Stimulated activated CD8-positive, alpha-beta memory T cell treated with anti-CD3 and anti-CD28 coated beads, Interleukin-15, amount 100 ng/mL, for 48 hours (primary cell): ENCODE measurements at regions not wholly inside any gene's neighbourhood (a gene's known extent, or its start where the extent isn't known, plus 50 kb on each side); places are given as distances from the start of the nearest gene placed in this dataset.

Source experiments
- DNase-seq, 2 donors: peaks; one replicate each; pipeline ENCODE4 v3.0.0-alpha.2; 2020; ENCODE audit warnings: low read depth in 2 of 2

DNA sequence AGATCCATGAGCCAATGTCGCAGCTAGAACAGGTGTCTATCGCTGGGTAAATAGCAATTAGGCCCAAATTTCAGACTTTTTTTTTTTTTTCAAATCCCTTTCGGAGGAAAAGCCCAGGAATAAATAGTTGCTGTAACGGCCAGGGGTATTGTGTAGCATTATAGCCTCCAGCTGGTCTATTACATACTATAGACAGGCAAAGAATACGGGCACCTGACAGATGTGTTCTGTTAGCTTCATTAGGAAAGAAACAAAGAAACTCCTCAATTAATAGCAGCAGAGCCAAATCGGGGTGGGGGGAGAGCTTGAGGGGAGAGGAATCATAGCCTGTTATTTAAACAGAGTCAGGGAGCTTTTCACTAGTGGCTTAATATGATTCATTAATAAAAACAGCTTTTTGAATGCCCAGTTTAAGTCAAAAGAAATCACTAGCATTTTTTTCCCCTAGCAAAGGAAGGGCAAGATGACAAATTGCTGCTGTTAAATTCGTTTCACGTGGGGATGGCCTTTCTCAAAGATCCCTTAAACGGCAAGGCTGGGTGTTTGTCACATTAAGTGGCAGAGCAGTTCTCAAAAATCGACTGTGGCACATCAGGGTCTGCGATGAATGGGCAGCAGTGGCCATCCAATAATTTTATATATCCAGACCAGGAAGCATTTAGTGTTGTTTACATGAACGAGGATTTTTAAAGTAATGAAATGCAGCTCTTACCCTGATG lies 139.4 kb downstream of the ID4 start:
- no peak for DNase-seq

DNA sequence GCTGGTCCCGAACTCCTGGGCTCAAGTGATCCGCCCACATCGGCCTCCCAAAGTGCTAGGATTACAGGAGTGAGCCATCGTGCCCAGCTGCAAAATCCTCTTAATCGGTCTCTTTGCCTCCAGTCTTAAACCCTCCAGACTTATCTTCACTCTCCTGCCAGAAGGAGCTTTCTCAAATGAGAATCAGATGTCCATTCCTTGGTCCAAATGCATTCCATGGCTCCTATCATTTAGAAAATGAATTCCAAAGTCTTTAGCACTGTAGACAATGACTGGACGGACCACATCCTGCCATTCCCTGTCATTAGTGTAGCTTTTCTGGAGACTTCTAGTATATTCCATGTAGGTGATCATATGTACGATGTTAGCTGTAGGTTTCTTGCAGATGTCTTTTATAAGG lies 141.9 kb downstream of the ID4 start:
- DNase-seq = no peak

DNA sequence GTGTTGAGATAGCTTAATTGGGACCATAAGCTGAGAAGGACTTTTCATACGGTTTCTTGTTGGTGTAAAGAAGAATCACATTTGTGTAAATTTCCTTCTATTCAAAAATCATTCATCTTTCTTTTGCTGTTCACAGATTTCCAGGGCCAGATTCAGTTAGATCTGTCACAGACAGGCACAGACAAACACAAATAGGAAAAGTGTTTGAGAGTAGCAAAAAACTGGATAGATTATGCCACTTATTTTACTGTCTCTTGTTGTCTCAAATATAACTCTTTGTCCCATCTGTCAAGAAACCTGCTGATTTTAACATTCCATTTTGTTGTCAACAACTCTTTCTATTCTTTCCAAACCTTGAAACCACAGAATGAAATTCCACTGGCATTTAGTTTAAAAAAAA lies 142.8 kb downstream of the ID4 start:
- no peak for DNase-seq

DNA sequence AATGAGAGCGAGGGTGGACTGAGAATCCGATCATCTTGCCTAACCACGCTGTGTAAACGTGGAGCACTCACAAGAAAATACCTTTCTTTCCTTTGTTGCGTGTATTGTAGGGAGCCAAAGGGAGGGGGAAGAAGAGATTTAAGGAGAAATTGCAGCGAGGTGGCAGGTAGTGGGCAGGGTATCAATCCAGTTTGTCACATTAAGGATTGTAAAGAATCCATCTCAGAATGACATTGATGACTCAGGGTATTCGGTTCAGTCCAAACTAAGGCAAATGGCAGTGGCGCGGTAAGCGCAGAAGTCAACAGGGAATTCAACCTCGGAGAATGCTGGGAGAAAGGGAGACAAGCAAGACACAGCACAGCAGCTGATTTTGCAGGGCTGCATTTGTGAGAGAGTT lies 146.2 kb downstream of the ID4 start:
- DNase-seq = no peak

DNA sequence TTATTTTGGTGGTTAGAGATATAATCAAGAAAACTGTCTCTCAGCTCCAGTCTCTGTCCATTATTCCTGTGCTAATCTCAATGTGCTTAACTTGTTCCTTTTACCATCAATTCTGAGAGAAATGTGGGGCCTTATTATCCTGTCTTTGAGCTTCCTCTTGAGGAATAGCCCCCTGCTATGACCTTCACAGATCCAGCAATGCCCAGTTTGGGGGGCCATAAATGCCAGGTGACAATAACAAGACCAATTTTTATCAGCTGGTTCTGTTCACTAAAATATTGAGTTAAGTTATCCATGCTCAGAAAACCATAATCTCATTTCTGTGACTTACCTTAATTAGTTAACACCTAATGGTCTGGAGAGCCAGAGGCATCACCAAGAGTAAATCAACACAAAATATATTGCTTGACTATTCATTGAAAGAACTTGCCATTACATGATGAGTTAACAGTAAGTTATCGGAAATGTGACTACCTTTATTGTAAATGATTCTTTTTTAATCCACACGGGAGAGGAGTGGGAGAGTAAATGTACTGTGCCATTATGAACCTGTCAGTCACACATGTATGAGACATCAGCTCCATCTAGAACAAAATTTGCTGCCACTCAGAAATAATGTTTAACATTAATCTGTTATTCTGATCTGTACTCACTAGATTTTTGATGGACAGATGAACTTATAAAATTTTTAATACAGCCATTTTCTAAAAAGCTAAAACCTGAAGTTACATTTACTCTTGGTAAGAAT lies 149.7 kb downstream of the ID4 start:
- no peak for DNase-seq

DNA sequence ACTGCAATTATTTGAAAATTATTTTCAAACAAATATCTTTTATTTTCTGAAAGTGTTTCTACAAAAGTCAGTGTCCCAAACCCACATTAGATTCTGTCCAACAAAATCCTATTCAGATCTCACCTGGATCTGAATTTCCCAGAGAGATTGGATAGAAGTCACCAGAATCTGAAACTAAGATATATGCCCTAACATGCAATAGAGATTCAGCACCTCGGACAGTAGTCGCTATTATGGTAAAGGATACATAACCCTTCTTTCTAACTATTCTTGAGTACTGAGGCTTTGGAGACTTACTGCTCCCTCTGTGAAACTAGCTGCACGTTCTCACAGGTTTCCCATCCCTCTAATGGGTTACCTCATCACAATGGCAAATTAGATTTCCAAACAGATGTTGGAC lies 151.4 kb downstream of the ID4 start:
- DNase-seq = no peak

DNA sequence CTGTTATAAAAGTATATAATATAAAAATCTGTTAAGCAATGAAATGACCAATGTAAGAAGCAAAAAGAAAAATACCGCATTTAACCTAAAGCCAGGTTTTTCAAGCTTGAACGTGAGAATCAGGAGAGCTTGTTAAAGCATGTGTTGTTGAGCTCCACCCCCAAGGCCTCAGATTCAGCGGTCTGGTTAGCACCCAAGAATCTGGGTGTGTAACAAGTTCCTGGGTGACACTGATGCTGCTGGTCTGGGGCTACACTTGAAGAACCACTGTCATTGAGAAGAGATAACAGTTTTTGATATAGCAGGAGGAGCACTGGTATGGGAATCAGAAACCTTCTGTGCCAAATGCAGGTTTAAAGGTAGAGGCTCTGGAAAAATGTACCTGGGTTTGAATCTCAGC lies 154.0 kb downstream of the ID4 start:
- DNase-seq = no peak

DNA sequence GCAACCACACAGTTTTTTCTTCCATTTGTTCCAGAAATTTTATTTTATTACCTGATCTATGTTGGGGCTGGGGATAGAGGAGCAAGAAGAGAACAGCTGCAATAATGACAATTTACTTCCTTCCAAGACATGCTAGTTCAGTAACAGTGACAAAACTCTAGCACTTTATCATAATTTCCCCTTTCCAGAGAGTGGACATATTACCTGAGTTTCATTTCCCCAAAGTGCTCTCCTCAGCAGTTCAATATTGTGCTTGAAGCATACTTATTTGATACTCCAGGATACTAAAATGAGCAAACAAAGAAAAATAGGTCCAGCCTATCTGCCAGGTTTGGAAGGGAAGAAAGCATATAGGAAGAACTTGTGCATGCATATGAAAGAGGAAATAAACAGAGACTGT lies 157.7 kb downstream of the ID4 start:
- DNase-seq = no peak

DNA sequence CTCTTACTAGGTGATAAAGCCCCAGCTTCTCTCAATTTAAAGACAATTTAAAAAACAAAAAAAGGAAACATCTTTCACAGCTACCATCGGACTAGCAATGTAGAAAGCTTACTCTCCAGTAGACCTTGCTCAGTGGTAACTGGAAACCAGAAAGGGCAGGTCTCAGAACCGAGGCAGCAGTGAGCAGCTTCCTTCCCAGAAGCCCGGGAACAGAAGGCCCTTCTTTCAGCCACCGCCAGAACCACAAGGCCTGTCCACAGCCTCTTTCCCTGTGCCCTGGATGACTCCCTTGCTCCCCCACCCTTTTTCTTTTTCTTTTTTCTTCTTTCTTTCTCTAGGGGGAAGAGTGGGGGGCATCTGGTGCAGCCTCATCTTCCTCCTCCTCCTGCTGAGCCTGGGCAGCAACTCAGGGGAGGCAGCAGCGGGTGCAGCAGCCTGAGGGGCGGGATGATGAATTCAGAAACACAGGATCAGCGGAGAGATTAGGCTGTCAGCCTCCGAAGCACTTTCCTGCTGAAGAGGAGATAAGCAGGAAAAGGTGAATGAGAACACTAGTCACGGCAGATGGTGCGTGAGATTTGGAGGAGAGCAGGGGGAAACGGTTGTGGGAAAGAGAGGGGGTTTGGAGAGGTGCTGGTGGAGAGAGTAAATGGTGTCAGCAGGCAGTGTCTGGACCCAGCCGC lies 158.5 kb downstream of the ID4 start:
- DNase-seq = no peak

DNA sequence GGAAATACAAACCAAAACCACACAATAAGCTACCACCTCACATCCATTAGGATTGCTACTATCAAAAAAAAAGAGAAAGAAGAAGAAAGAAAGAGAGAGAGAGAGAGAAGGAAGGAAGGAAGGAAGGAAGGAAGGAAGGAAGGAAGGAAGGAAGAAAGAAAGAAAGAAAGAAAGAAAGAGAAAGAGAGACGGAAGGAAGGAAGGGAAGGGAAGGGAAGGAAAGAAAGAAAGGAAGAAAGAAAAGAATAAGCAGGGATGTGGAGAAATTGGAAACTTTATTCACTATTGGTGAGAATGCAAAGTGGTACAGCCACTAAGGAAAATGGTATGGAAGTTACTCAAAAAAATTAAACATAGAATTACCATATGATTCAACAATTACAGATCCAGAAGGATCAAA lies 159.9 kb downstream of the ID4 start:
- DNase-seq = no peak

DNA sequence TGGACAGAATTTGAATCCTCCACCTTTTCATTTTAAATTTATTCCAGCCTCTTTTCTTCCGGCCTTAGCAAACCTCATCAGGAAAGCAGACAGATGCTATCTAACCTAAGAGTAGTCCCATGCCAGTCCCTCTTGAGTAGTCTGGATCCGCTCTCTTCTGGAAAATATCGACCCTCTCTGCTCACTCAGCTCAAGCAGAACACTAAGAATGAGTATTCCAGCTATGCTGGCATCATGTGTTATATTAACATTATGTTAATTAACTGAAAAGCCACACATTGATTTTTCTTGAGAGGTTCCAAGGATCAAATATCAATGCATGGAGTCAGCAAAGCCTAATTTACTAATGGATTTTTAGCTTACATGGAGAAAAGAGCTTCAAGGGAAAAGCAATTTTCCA lies 161.4 kb downstream of the ID4 start:
- DNase-seq = no peak

DNA sequence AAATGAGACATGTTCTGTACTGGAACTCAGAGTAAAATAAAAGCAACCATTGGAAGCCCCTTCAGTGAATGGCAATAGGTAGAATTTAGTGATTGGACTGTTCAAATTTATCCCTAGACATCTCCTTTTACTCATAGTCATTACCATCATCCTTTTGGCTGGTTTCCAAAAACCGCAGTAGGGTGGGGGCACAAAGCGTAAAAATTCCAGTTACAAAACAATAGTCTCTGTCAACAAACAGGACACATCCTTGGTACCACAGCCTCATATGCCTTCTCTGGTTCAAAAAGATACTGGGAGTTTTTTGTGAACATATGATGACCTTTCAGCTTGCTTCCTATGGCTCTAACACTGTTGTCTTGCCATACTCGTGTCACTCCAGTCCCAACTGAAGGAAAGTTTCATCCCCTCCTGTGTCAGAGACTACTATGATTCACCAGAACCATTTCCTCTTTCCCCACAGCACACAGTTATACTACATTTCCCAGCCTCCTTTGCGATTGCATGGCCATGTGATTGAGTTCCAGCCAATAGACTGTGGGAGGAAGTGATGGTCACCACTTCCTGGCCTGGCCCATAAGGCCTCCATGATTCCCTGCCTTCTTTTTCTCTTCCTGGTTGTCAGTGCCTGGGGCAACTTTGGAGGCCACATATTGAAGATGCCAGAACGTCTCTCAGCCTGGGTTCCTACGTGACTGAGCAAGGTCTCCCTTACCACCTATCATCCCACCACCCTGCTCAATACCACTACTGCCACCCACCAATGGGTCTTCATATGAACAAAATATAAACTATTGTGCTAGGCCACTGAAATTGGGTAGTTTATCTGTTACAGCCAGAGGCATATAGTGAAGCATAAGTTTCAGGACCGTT lies 162.4 kb downstream of the ID4 start:
- peak in 1 of 2 donors; percentile 11 for DNase-seq

DNA sequence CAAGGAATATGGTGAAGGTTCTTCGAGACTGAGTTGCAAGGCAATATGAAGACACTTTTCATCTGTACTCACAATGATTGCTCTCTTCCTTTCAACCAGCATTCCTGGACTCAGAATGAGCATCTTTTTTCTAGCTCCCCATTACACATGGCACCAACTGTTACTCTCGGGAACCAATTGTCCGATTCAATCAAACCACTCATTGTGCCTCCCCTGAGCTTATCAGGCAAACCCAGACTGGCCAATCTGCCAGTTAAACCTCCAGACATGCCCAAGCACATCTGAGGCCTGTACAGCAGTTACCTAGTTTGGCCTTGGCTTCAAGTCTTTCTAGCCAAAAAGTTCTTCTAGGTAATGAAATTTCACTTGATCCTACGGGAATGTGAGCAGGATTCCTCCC lies 164.1 kb downstream of the ID4 start:
- no peak for DNase-seq

DNA sequence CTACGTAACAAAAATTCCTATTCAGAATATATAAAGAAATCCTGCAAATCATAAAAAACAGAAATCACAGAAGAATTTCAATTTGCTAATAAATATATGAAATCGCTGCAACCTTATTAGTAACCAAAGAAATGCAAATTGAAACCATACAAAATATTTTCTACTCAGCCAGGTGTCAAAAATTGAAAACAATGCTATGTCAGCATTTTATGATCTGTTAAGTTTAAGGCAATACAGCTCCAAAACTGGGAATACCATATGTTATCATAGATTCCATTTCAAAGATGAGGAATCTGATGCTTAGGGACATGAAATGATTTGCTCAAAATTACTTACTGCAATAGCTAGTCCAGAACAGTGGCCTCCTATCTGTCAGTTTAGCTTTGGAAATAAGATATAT lies 168.9 kb downstream of the ID4 start:
- DNase-seq = no peak

DNA sequence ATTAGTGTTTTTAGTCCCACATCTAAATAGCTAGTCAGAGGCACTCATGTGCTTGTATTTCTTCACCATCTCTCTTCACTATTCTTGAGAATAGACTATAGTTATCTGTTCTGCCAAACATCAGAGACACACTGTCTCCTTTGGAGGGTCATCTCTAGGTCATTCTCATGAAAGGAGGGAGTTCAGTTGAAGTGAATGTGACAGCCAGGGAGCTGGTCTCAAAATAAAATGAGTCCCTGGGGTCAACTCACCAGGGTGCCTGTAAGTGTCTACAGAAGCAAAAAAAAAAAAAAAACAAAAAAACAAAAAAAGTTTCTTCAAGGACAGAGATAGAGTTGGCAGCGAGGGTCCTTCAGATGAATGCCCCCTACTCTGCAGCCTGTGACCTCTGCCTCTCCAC lies 171.0 kb downstream of the ID4 start:
- no peak for DNase-seq

DNA sequence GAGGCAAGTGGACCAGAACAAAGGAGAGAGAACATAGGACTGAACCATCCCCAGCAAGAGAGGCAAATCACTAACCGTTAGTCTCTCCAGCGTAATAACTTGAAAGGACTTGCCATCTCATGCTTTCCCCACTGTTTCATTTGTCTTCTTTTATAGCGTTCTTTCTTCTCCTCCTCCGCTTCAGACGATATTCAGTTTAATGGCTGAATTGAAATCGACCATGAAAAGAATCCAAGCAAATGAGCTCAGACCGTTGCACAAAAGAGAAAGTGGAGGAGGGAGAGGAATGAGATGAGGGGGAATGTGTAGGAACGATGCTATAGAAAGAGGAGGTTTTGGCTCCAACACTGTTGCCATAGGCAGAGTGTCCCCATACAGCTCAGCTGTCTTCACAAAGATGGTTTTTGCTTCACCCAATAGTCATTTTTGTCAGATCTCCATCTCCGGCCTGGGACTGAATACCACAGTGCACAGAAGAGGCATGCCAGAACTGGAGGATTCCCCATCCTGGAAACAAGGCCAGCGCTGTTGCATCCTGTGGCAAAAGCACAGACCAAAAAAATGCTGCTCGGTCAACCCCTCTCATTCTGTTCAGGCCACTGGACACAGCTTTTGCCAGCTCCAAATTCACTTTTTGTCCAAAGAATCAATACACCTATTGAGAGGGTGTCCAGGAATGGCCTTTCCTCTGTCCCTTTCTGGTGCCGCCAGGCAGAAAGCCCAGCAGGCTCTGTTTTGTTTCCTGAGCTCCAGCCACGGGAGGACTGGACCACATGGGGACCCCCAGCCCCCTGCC lies 176.1 kb downstream of the ID4 start:
- no peak for DNase-seq

DNA sequence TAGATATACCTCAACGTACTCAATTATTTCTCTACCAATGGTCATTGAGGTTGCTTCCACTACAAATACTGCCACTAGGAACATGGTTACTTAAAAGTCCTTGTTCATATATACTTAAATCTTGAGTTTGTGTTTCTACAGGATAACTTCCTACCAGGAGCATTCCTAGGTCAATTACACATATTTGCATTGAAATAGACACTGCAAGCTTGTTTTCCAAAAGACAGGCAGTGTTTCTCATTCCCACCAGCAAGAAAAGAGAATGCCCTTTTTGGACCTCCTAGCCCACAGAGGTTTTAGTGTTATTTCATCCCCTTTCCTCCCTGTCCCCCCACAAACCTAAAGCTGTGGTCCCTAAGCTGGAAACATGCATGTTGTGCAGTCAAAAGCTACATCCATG lies 177.3 kb downstream of the ID4 start:
- DNase-seq = no peak

DNA sequence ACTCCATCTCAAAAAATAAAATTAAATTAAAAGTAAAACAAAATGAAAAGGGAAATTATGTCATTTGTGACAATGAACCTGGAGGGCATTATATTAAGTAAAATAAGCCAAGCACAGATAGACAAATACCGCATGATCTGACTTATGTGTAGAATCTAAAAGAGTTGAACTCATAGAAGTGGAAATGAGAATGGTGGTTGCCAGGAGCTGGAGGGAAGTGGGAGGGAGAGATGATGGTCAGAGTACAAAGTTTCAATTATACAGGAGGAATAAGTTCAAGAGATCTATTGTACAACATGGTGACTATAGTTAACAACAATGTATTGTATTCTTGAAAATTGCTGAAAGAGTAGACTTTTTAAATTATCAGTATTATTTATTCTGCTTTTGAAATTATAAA lies 183.4 kb downstream of the ID4 start:
- DNase-seq = no peak

DNA sequence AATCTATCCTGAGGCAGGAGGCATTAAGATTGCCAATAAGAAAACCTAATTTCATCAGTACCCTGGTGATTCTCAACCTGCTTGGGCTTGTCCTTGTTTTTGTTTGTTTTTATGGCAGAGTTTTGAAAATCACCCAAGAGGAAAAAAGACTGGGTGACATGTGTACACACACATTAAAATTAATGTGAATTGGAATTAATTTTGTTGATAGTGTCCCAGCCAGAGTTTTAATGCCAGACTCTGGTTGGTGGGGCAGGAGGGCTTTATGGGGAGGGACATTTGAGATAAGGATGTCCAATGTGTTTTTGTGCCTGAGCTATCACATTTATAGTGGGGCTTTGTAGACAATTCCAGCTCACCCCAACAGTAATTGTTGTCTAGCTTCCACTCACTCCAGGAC lies 184.6 kb downstream of the ID4 start:
- DNase-seq = no peak

DNA sequence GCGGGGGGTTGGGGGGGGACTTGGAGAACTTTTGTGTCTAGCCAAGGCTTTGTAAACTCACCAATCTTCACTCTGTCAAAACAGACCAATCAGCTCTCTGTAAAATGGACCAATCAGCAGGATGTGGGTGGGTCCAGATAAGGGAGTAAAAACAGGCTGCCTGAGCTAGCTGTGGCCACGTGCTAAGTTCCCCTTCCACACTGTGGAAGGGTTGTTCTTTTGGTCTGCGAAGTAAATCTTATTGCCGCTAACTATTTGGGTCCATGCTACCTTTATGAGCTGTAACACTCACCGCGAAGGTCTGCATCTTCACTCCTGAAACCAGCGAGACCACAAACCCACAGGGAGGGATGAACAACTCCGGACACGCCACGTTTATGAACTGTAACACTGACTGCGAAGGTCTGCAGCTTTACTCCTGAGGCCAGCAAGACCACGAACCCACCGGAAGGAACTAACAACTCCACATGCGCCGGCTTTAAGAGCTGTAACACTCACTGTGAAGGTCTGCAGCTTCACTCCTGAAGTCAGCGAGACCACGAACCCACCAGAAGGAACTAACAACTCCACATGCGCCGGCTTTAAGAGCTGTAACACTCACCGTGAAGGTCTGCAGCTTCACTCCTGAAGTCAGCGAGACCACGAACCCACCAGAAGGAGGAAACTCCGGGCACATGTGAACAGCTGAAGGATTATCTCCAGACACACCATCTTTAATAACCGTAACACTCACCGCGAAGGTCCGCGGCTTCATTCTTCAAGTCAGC lies 186.6 kb downstream of the ID4 start:
- peak; percentile 25 for DNase-seq

DNA sequence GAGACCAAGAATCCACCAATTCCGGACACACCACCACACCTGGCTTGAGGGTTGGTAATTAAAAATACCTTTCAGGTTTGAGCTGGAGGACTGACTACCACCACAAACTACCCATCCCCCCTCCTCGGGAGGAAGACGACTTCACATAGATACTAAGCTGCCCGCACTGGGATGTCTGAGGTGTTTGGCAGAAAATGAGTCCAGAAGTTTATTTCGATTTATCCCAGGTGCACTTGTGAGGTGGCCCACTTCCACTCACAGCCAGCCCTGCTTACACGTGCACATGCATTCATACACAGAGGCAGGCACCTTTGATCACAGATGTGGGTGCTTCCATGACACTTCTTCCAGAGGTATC lies 187.1 kb downstream of the ID4 start:
- DNase-seq = no peak
